OCI-LY3 (cell line): ENCODE measurements at regions not wholly inside any gene's neighbourhood (a gene's known extent, or its start where the extent isn't known, plus 50 kb on each side); places are given as distances from the start of the nearest gene placed in this dataset.

Experiments
- CTCF ChIP-seq: fragments of 200-600, 300-600 bp; sonication (generic); IDR thresholded peaks from 2 replicates; pipeline ENCODE4 v1.5.1; 2014; ENCODE audit warnings: antibody characterized with exemption, low read length, low read depth
- EZH2phosphoT487 ChIP-seq: fragments of 200-600 bp; shearing (Covaris generic); IDR thresholded peaks from 2 replicates; pipeline ENCODE4 v1.6.1; 2018; ENCODE audit warnings: antibody characterized with exemption, mixed run types, low read depth

GRCh38 chr4:141511055-141511454 is 125.3 kb upstream of the IL15 start:
- TF ChIP-seq CTCF (no peak), EZH2phosphoT487 (no peak)
